ENCODE measurements at regions not wholly inside any gene's neighbourhood (a gene's known extent, or its start where the extent isn't known, plus 50 kb on each side); places are given as distances from the start of the nearest gene placed in this dataset.

GRCh38 chr2:171241771-171242170 is 81.1 kb upstream of the TLK1 start:
- H3K79me2 ChIP-seq (ENCODE audit: control insufficient read depth, insufficient read depth, low read length): no peaks in the 10 kb centered on the region
- H4K8ac ChIP-seq (ENCODE audit: low read depth, low read length): no peak overlapping the region
- no peak overlapping the region for H3K56ac ChIP-seq (ENCODE audit: low read length)
- H4K5ac ChIP-seq (ENCODE audit: low read length): no peak overlapping the region
- H3K9ac ChIP-seq (ENCODE audit: low read length): no peak overlapping the region
- no peaks in the 10 kb centered on the region for H3K4me1 ChIP-seq (ENCODE audit: control insufficient read depth, low read depth, low read length)
- H3K23ac ChIP-seq (ENCODE audit: low read length): no peak overlapping the region
- H2BK120ac ChIP-seq (ENCODE audit: low read depth, low read length): no peak overlapping the region
- H3K4ac ChIP-seq (ENCODE audit: low read depth, low read length): no peak overlapping the region
- no peak overlapping the region for H3K4me2 ChIP-seq (ENCODE audit: low read length)
- no peak overlapping the region for H3K4me3 ChIP-seq (ENCODE audit: low read length)
- H2BK15ac ChIP-seq (replicated peaks; ENCODE audit: low read depth): no peak overlapping the region
- no peak overlapping the region for H3K27ac ChIP-seq (ENCODE audit: low read depth, low read length)
- H3K27me3 ChIP-seq (ENCODE audit: insufficient read depth, low read length, poor library complexity): no peaks in the 10 kb centered on the region
- H2BK5ac ChIP-seq (ENCODE audit: low read length): no peak overlapping the region
- no peak overlapping the region for H2AK5ac ChIP-seq (ENCODE audit: low read length)
- H3K18ac ChIP-seq (ENCODE audit: low read length): no peak overlapping the region
- no peak for DNase-seq
- H3K79me1 ChIP-seq (ENCODE audit: low read length): no peaks in the 10 kb centered on the region
- no peaks in the 10 kb centered on the region for H3K36me3 ChIP-seq (ENCODE audit: control insufficient read depth, insufficient read depth, low read length)
- WGBS (ENCODE audit: extremely low coverage, insufficient coverage, low lambda C conversion rate): no CpG with 5 or more reads among the region's 1 CpG

DNA sequence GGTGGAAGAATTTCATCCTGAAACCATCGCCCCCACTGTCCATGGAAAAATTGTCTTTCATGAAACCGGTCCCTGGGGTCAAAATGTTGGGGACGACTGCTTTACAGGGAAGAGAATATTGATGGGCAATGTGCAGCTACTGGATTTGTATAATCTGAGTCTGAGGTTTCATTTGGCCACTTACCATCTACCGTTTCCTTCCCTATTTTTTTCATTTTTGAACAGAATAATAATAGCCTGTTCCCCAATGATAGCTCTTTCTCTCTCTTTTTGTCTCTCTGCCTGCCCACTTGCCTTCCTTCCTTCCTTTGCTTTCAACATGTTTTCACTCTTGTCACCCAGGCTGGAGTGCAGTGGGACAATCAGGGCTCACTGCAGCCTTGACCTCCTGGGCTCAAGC is 78.3 kb upstream of the TLK1 start:
- WGBS (ENCODE audit: extremely low coverage, insufficient coverage, low lambda C conversion rate): no CpG with 5 or more reads among the region's 4 CpGs

GRCh38 chr2:171237751-171238505 is 77.2 kb upstream of the TLK1 start:
- Histone ChIP-seq H2AK5ac (ENCODE audit: low read length) (no peak overlapping the region), H3K4me1 (ENCODE audit: control insufficient read depth, low read depth, low read length) (no peaks in the 10 kb centered on the region), H3K36me3 (ENCODE audit: control insufficient read depth, insufficient read depth, low read length) (no peaks in the 10 kb centered on the region), H3K27me3 (ENCODE audit: insufficient read depth, low read length, poor library complexity) (no peaks in the 10 kb centered on the region), H3K79me2 (ENCODE audit: control insufficient read depth, insufficient read depth, low read length) (no peaks in the 10 kb centered on the region), H3K4ac (ENCODE audit: low read depth, low read length) (no peak overlapping the region), H3K9ac (ENCODE audit: low read length) (no peak overlapping the region), H3K56ac (ENCODE audit: low read length) (no peak overlapping the region), H3K23ac (ENCODE audit: low read length) (no peak overlapping the region), H3K79me1 (ENCODE audit: low read length) (no peaks in the 10 kb centered on the region), H4K5ac (ENCODE audit: low read length) (no peak overlapping the region), H3K18ac (ENCODE audit: low read length) (no peak overlapping the region), H3K4me3 (ENCODE audit: low read length) (no peak overlapping the region), H4K8ac (ENCODE audit: low read depth, low read length) (no peak overlapping the region), H3K4me2 (ENCODE audit: low read length) (no peak overlapping the region), H2BK5ac (ENCODE audit: low read length) (no peak overlapping the region), H2BK120ac (ENCODE audit: low read depth, low read length) (no peak overlapping the region), H3K27ac (ENCODE audit: low read depth, low read length) (no peak overlapping the region), H2BK15ac (replicated peaks; ENCODE audit: low read depth) (no peak overlapping the region)
- no peak for DNase-seq
- WGBS (ENCODE audit: extremely low coverage, insufficient coverage, low lambda C conversion rate): no CpG with 5 or more reads among the region's 5 CpGs

More for the DNA sequence above, 78.3 kb upstream of the TLK1 start:
- no peaks in the 10 kb centered on the region for H3K79me2 ChIP-seq (ENCODE audit: control insufficient read depth, insufficient read depth, low read length)
- H3K79me1 ChIP-seq (ENCODE audit: low read length): no peaks in the 10 kb centered on the region
- H2BK15ac ChIP-seq (replicated peaks; ENCODE audit: low read depth): no peak overlapping the region
- no peak overlapping the region for H3K56ac ChIP-seq (ENCODE audit: low read length)
- H4K8ac ChIP-seq (ENCODE audit: low read depth, low read length): no peak overlapping the region
- H3K4me2 ChIP-seq (ENCODE audit: low read length): no peak overlapping the region
- no peak for DNase-seq
- H3K4me3 ChIP-seq (ENCODE audit: low read length): no peak overlapping the region
- no peak overlapping the region for H2AK5ac ChIP-seq (ENCODE audit: low read length)
- H3K27ac ChIP-seq (ENCODE audit: low read depth, low read length): no peak overlapping the region
- H3K9ac ChIP-seq (ENCODE audit: low read length): no peak overlapping the region
- H2BK5ac ChIP-seq (ENCODE audit: low read length): no peak overlapping the region
- H3K36me3 ChIP-seq (ENCODE audit: control insufficient read depth, insufficient read depth, low read length): no peaks in the 10 kb centered on the region
- no peak overlapping the region for H3K4ac ChIP-seq (ENCODE audit: low read depth, low read length)
- H3K4me1 ChIP-seq (ENCODE audit: control insufficient read depth, low read depth, low read length): no peaks in the 10 kb centered on the region
- no peak overlapping the region for H4K5ac ChIP-seq (ENCODE audit: low read length)
- no peak overlapping the region for H2BK120ac ChIP-seq (ENCODE audit: low read depth, low read length)
- H3K23ac ChIP-seq (ENCODE audit: low read length): no peak overlapping the region
- no peak overlapping the region for H3K18ac ChIP-seq (ENCODE audit: low read length)
- H3K27me3 ChIP-seq (ENCODE audit: insufficient read depth, low read length, poor library complexity): no peaks in the 10 kb centered on the region

DNA sequence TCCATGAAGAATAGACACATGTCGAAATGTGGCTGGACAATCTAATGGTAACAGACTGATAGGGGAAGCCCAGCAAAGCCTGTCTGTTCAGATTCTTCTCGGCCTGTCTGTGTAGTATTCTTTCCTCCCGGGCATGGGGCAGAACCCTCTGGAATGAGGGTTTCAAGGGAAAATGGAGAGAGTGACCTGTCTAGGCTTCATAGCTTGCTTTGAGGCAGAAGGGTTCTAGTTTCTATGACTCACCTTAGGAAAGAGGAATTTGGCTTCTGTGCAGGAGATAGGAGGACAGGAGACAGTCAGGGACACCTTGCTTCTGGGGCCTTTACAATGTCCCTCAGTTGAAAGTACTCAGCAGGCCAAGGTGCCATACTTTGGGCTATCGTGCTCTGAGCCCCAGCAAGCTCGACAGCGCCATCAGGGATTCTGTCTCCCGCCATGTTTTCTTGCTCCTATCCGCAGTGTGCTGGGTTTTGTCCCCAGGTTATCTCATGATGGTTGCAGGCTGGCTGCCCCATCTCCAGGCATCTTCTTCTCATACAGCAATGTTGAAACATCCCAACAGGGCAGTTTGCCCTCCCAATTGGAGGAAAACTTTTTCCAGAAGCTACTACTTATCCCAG is 74.7 kb upstream of the TLK1 start:
- no peak overlapping the region for H3K4ac ChIP-seq (ENCODE audit: low read depth, low read length)
- no peak overlapping the region for H4K5ac ChIP-seq (ENCODE audit: low read length)
- WGBS (ENCODE audit: extremely low coverage, insufficient coverage, low lambda C conversion rate): no CpG with 5 or more reads among the region's 8 CpGs
- no peak overlapping the region for H2AK5ac ChIP-seq (ENCODE audit: low read length)
- no peak overlapping the region for H2BK15ac ChIP-seq (replicated peaks; ENCODE audit: low read depth)
- H3K18ac ChIP-seq (ENCODE audit: low read length): no peak overlapping the region
- no peaks in the 10 kb centered on the region for H3K36me3 ChIP-seq (ENCODE audit: control insufficient read depth, insufficient read depth, low read length)
- H3K4me2 ChIP-seq (ENCODE audit: low read length): no peak overlapping the region
- H3K23ac ChIP-seq (ENCODE audit: low read length): no peak overlapping the region
- no peak overlapping the region for H3K4me3 ChIP-seq (ENCODE audit: low read length)
- DNase-seq: no peak
- H2BK120ac ChIP-seq (ENCODE audit: low read depth, low read length): no peak overlapping the region
- no peak overlapping the region for H3K56ac ChIP-seq (ENCODE audit: low read length)
- no peaks in the 10 kb centered on the region for H3K79me2 ChIP-seq (ENCODE audit: control insufficient read depth, insufficient read depth, low read length)
- no peak overlapping the region for H4K8ac ChIP-seq (ENCODE audit: low read depth, low read length)
- H3K9ac ChIP-seq (ENCODE audit: low read length): no peak overlapping the region
- H3K79me1 ChIP-seq (ENCODE audit: low read length): no peaks in the 10 kb centered on the region
- H3K27ac ChIP-seq (ENCODE audit: low read depth, low read length): no peak overlapping the region
- no peak overlapping the region for H2BK5ac ChIP-seq (ENCODE audit: low read length)
- H3K4me1 ChIP-seq (ENCODE audit: control insufficient read depth, low read depth, low read length): no peaks in the 10 kb centered on the region
- no peaks in the 10 kb centered on the region for H3K27me3 ChIP-seq (ENCODE audit: insufficient read depth, low read length, poor library complexity)

DNA sequence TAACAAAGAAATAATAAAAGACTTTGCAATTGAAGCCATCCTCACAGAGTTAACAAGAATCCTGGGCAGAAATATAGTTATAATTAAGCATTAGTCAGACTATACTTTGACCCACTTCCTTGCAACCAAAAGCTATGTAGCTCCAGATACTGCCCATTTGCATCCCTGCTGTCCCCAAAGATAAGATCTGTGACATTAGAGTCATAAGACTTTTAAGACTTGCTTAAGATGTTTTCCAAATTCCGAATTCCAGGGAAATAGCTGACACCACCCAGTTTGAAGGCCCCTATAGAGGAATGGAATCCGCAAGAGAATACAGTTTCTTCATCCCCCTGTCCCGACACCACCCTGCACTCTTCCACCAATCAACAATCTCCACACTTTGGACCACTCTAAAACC is 69.5 kb upstream of the TLK1 start:
- Histone ChIP-seq H4K8ac (ENCODE audit: low read depth, low read length) (no peak overlapping the region), H3K4me3 (ENCODE audit: low read length) (no peak overlapping the region), H3K9ac (ENCODE audit: low read length) (no peak overlapping the region)

More for the DNA sequence above, 69.5 kb upstream of the TLK1 start:
- no peaks in the 10 kb centered on the region for H3K79me1 ChIP-seq (ENCODE audit: low read length)
- peak; percentile 61 for DNase-seq
- no peak overlapping the region for H3K4ac ChIP-seq (ENCODE audit: low read depth, low read length)
- H3K18ac ChIP-seq (ENCODE audit: low read length): no peak overlapping the region
- no peaks in the 10 kb centered on the region for H3K79me2 ChIP-seq (ENCODE audit: control insufficient read depth, insufficient read depth, low read length)
- H2BK15ac ChIP-seq (replicated peaks; ENCODE audit: low read depth): no peak overlapping the region
- H3K36me3 ChIP-seq (ENCODE audit: control insufficient read depth, insufficient read depth, low read length): no peaks in the 10 kb centered on the region
- H3K4me1 ChIP-seq (ENCODE audit: control insufficient read depth, low read depth, low read length): no peaks in the 10 kb centered on the region
- H3K27ac ChIP-seq (ENCODE audit: low read depth, low read length): no peak overlapping the region
- no peaks in the 10 kb centered on the region for H3K27me3 ChIP-seq (ENCODE audit: insufficient read depth, low read length, poor library complexity)
- no peak overlapping the region for H3K4me2 ChIP-seq (ENCODE audit: low read length)
- H2BK120ac ChIP-seq (ENCODE audit: low read depth, low read length): no peak overlapping the region
- no CpG with 5 or more reads among the region's 3 CpGs for WGBS (ENCODE audit: extremely low coverage, insufficient coverage, low lambda C conversion rate)
- H2AK5ac ChIP-seq (ENCODE audit: low read length): no peak overlapping the region
- H4K5ac ChIP-seq (ENCODE audit: low read length): no peak overlapping the region
- H3K56ac ChIP-seq (ENCODE audit: low read length): no peak overlapping the region
- H3K23ac ChIP-seq (ENCODE audit: low read length): no peak overlapping the region
- H2BK5ac ChIP-seq (ENCODE audit: low read length): no peak overlapping the region

All from mesendoderm (in vitro differentiated cells).